ENCODE measurements at regions not wholly inside any gene's neighbourhood (a gene's known extent, or its start where the extent isn't known, plus 50 kb on each side); places are given as distances from the start of the nearest gene placed in this dataset.
"Not testable (repeated sequence)": the region's sequence is repeated elsewhere in the genome, so short reads cannot be mapped to it uniquely, and the experiment has no call there.

DNA sequence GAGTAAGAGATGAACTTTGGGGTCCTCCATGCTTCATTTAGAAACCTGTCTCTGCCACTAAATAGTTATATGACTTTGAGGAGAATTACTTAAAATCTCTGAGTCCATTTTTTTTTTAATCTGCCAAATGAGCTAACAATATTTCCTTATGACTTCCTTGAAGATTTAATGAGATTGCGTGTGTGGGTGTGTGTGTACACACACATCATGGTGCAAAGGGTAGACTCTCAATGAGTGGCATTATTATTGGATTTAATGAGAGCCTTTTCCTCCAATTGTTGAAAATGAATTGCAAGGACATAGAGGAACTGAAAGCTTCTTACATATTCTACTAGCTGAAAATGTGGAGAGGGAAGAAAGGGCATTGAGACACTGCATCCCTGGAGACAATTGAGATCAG, 573.5 kb upstream of the LUZP2 start:
- no peak for DNase-seq (ENCODE audit: low read depth in 2 of 3, low spot score in 1 of 3)

DNA sequence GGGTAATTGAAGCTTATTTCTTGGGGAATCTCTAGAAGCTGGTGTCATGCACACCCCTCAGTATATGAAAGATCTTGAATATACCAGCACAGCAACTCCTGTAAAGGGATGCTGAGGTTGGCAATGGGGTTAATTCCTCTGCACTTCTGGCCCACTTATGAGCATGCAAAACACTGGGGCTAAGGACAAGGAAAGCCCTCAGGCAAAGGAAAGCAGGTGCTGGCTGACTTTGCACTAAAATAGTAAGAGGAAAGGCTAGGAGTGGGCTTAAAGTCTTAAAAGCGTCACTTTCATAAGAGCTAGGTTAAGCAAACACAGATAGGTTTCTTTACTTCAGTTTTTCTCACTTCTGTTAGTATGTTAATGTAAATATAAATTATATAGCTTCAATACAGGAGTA, 572.6 kb upstream of the LUZP2 start:
- DNase-seq (ENCODE audit: low read depth in 2 of 3, low spot score in 1 of 3) = no peak

DNA sequence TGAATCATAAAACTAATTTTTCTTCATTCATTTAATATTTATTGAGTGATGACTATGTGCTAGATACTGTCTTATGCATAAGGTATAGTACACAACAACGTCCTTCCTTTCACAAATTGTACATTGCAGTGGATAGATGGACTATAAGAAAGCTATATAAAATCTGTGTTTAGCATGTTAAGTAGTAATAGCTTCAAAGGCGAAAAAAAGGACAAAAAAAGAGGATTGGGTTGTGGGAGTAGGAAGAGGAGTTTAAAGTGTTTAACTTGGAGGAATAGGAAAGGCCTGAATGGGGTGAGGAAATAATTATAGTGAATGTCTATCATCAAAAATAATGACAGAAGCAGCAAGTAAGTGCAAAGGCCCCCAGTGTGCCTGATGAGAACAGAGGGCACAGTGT, 565.4 kb upstream of the LUZP2 start:
- DNase-seq (ENCODE audit: low read depth in 2 of 3, low spot score in 1 of 3) = no peak

DNA sequence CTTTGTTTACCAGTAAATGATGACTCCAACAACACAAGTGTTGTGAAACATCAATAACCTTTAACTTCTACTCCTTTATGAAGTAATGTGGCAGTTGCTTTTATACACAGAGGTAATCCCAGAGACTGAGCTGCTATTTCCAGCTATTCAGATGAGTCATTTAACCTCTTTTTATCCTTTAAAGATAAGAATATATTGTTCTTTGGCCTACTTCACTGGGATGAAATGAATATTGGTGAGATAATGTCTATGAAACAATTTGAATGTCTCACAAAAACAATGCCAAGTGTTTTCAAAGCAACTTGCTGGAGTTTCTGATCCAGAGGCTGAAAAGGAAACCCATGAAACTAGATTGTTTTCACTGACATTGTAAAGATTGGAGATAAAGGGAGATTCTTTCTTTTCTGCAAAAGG, 564.4 kb upstream of the LUZP2 start:
- DNase-seq (ENCODE audit: low read depth in 2 of 3, low spot score in 1 of 3) = no peak

DNA sequence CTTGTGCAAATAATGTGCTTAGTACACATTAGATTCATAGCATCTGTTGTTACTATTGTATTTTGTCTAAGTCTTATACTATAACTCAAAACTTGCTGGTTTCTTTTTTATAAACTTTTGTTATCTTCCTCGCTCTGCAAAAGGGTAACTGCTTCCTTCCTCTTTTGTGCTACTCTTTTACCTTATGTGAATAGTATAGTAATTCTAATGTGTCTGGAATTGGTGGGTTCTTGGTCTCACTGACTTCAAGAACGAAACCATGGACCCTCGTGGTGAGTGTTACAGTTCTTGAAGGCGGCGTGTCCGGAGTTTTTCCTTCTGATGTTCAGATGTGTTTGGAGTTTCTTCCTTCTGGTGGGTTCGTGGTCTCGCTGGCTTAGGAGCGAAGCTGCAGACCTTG, 563.1 kb upstream of the LUZP2 start:
- no peak for DNase-seq (ENCODE audit: low read depth in 2 of 3, low spot score in 1 of 3)

DNA sequence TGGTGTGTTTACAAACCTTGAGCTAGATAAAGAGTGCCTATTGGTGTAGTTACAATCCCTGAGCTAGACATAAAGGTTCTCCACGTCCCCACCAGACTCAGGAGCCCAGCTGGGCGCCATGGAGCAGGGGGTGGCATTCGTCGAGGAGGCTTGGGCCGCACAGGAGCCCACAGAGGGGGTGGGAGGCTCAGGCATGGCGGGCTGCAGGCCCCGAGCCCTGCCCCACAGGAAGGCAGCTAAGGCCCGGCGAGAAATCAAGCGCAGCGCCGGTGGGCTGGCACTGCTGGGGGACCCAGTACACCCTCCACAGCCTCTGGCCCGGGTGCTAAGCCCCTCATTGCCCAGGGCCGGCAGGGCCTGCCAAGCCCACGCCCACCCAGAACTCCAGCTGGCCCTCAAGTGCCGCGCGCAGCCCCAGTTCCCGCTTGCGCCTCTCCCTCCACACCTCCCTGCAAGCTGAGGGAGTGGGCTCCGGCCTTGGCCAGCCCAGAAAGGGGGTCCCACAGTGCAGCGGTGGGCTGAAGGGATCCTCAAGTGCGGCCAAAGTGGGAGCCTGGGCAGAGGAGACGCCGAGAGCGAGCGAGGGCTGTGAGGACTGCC, 562.1 kb upstream of the LUZP2 start:
- DNase-seq (ENCODE audit: low read depth in 2 of 3, low spot score in 1 of 3) = not testable (repeated sequence)

DNA sequence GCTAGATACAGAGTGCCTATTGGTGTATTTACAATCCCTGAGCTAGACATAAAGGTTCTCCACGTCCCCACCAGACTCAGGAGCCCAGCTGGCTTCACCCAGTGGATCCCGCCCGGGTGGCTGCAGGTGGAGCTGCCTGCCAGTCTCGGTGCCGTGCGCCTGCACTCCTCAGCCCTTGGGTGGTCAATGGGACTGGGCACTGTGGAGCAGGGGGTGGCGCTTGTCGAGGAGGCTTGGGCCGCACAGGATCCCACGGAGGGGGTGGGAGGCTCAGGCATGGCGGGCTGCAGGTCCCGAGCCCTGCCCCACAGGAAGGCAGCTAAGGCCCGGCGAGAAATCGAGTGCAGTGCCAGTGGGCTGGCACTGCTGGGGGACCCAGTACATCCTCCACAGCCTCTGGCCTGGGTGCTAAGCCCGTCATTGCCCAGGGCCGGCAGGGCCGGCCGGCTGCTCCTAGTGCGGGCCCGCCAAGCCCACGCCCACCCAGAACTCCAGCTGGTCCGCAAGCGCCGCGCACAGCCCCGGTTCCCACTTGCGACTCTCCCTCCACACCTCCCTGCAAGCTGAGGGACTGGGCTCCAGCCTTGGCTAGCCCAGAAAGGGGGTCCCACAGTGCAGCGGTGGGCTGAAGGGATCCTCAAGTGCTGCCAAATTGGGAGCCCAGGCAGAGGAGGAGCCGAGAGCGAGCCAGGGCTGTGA, 554.6 kb upstream of the LUZP2 start:
- DNase-seq (ENCODE audit: low read depth in 2 of 3, low spot score in 1 of 3) = not testable (repeated sequence)

DNA sequence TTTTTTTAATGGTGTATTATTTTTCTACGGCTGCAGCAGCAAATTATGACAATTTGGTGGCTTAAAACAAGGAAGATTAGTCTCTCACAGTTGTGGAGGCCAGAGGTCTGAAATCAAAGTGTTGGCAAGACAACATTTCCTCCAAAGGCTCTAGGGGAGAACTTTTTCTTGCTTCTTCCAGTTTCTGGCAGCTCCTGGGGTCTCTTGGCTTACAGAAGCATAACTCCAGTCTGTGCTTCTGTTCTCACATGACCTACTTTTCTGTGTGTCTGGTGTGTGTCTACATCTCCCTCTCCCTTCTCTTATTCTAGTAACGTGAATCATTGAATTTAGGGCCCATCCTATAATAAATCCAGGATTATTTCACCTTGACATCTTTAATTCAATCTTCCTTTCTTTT, 551.9 kb upstream of the LUZP2 start:
- DNase-seq (ENCODE audit: low read depth in 2 of 3, low spot score in 1 of 3) = no peak

DNA sequence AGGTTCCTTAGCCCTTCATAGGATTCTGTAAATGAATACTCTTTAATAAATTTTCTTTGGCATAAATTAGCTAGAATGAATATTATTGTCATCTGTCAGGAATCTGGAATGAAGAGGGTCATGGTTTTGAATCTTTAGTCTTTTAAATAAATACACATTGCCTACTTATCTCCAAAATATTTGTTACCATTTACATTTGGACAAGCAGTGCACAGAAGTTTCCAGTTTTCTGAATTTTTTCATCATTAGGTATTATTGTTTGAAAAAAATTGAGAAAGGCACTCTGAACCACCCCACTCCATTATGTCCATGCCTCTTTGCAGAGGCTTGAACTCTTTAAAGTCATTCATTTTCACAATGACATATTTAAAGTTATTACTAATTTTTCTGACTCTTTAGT, 549.0 kb upstream of the LUZP2 start:
- DNase-seq (ENCODE audit: low read depth in 2 of 3, low spot score in 1 of 3) = no peak

DNA sequence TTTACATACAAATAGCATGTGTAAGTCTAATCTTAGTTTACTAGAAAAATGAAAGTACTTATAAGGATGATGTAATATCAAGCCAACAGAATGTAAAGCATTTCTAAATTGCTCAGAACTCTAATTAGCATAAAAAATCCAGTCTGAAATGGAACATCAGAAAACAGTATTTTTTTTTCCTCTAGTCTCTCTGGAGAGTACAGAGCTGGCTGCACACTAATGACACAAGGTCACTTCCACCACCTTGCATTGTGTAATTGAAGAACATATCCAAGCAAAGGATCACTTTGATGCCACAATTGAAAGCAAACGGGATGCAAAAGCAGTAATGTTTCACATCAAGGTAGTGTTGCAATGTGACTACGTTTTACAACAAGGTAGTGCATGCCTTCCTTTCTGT, 548.0 kb upstream of the LUZP2 start:
- no peak for DNase-seq (ENCODE audit: low read depth in 2 of 3, low spot score in 1 of 3)

DNA sequence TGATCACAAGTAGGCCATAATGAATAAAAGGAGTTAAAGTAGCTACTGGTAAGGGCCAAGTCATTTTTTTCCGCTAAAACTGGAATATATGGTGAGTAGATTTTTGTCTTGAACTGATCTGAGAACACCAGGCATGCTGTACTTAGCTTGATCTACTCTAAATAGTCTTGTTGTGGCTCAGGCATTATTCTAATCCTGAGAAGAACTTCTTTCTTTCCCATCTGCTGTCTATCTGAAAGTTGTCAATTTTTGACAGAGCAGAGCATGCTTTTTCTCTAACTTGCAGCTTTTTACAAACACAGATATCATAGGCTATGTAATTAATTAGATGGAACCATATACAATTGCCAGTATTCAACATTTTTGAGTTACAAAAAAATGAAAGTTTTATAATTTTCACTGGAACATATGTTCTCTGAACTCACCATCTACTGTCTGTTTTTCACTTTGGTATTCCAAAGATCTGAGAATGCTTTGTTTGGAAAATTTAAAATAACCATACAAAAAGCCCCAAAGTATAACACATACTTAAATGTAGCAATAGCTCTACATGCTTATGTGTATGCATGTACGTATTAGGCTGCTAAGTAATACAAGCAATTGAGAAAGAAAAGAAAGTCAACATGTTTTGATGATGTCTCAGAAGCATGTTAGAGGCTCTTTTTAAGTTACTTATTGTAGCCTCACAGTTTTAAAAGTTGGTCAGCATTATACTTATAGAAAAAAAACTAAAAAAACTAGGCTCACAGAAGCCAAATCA, 542.7 kb upstream of the LUZP2 start:
- no peak for DNase-seq (ENCODE audit: low read depth in 2 of 3, low spot score in 1 of 3)

DNA sequence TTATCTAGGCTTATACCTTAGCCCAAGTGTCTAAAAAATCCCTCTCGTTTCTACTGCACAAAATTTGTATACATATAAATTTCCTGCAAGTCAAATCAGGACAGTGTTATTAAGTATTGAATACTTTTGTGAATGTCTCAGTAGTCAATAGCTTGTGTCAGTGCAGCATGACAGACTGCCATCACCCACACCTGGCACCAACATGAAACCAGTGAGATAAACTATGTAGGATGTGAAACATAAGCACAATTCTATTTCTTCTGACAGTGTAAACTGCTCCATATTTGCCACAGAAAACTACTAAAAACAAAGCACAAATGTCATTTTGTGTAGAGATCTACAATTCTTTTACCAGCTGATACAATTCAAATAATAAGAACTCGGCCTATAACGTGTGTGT, 542.1 kb upstream of the LUZP2 start:
- no peak for DNase-seq (ENCODE audit: low read depth in 2 of 3, low spot score in 1 of 3)

DNA sequence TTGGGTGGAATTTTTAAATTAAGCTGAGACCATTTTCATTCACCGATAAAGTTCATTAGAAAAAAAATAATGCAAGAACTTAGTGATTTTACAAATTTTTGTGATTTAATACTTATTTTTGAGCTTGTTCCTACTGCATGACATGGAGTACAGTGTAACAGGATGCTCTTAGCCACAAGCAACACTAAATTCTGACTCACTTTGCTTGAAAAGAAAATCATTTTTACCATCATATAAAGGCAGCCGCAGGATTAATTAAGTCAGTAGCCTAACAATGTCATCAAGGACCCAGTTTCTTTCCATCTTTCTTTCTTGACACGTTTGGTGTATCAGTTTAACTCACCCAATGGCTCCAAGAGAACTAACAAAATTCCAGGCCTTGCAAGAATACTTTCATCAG, 540.3 kb upstream of the LUZP2 start:
- no peak for DNase-seq (ENCODE audit: low read depth in 2 of 3, low spot score in 1 of 3)

DNA sequence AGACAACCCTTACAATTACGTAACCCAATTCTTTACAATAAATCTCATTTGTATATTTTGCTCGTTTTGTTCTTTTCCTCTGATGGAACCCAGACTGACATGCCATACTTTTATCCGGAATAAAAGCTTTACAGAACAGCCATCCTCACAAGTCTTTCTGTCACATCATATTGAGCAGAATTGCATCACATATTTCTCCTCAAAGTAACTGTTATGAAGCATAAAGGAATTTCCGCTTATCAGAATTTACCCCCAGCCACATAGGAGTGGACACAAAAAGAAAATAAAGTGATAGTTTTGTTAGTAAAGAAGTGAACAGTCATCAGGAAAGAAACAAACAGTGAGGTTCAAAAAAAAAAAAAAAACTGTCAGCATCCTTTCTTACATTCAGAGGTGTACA, 539.5 kb upstream of the LUZP2 start:
- no peak for DNase-seq (ENCODE audit: low read depth in 2 of 3, low spot score in 1 of 3)

DNA sequence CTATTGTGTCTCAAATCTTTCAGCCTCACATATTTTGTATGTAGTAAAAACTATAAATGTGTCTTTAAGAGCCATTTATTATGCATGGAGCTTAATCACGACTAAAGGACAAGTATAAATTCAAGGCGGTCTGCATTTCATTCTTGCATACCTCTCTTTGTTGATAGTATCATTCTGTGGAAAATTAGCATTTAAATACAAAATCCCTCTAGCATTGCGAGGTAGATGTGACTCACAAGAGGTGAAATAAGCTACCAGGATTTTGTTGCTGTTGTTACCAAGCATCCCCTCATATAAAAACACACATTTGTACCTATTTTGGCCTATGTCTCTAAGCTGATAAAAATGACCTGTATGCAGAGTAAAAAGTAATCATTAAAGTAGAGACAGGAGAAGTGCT, 537.4 kb upstream of the LUZP2 start:
- no peak for DNase-seq (ENCODE audit: low read depth in 2 of 3, low spot score in 1 of 3)

DNA sequence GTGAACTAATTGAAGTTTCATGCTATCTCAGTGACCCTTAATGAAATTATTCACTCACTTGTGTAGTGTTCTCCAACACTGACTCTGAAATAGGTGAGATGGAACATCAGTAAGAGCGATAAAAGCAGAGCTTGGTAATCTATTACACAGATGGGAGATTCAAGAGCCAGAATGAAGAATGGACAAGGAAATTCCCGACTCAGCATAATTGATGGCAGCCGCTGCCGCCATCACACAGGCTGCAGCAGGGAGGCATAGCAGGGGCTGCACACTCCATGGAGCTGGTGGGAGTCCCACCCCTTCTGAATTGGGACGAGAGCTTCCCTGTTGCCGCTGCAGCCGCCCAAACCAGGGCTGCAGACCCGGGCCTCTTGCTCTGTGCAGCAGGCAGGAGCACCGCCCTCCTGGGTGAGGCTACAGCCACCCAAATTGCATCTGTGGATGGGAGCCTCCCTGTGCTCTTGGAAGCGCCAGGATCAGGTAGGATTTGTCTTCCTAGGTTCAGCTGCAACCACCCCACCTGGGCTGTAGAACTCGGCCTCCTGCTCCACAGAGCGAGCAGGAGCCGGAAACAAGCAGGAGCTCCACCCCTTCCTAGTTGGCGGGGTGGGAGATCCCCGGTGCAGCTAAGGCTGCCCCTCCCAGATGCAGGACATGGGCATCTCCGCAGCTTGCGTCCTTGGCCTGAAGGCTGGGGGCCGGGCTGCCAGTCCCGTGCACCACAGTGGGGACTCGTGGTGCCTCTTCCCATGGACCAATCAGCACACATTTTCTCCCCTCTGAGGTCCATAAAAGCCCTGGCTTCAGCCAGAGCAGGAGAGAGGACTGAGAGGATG, 535.1 kb upstream of the LUZP2 start:
- DNase-seq (ENCODE audit: low read depth in 2 of 3, low spot score in 1 of 3) = no peak

DNA sequence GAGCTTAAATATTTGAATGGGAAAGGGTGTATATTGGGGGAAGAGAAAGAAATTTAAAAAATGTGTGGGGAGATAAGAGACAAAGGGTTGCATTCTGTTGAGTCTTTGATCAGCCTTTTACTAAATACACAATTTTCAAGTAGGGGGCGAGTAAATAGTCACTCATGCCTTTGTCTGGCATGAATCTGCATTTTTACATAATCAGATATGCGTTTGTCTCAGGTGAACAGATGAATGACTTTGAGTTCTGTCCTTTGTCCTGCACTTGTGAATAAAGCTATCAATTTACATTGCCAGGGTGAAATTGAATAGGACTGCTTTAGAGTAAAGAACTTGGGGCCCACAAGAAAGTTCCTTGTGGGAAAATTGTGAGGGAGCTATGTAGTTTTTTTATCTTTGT, 523.6 kb upstream of the LUZP2 start:
- DNase-seq (ENCODE audit: low read depth in 2 of 3, low spot score in 1 of 3) = no peak

DNA sequence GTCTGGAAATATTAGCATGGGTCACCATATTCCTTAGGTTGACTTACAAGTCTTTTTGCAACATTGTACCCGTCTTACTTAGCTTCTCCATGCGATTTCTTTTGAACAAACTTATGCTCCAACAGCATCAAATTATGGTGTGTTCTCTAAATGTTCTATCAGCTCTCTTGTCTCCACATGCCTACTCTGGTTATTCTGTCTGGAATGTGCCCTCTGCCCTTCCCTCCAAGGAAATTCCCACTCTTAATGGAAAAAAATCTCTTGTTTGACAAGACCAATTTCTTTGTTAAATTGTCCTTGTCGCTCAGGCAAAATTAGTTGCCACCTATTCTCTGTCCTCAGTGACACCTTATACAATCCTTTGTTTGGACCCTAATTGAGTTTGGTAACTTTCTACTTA, 522.8 kb upstream of the LUZP2 start:
- DNase-seq (ENCODE audit: low read depth in 2 of 3, low spot score in 1 of 3) = no peak

DNA sequence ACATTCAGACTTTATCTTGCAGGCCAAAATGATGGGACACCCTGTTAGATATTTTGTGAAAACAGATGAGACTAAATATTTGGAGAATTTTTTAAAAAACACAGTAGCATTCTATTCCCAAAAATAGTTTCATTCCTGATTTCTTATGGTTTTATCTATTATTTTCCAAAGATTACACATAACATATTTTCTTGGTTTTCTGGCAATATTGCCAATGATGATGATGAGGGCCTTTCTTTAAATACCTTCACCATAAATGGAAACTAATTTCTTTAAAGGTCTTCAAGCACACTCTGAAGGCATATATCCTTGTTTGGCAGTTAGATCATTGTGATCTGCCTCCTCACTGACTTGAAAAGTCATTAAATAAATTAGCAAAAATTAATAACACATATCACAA, 522.3 kb upstream of the LUZP2 start:
- DNase-seq (ENCODE audit: low read depth in 2 of 3, low spot score in 1 of 3) = no peak

DNA sequence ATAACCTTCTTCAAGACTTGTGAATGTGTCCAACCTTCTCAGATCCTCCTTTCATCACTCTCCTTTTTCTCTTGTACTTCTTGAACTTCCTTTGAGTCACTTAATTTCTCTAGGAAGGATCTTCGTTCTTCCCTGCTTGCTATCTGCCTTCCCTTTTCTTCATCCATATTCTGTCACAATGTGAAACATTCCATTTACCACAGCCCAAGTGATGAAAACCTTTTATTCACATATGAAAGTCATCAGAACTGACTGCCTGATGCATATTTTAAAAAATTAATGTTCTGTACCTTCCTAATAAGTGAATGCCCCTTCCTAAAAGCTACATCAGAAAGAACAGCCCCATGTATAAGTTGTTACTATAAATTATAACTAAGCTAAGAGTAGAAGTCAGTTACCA, 520.4 kb upstream of the LUZP2 start:
- DNase-seq (ENCODE audit: low read depth in 2 of 3, low spot score in 1 of 3) = no peak

DNA sequence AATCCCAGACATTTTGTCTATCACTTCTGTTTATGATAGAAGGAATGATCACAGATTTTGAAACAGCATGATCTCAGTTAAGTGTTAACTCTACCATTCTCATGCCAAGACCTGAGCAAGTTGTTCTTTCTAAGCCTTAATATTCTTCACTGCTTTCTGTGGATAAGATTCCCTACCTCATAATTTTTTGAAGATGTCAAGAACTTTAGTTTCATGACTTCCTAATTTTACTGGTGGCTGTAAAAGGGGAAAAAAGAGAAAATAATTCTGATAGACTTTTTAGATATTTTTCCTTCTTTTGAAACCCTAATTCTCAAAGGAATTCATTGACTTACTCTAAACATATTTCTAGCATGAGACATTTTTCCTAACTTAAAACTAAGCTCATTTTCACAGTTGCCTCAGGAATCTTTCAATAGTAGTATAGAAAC, 520.0 kb upstream of the LUZP2 start:
- no peak for DNase-seq (ENCODE audit: low read depth in 2 of 3, low spot score in 1 of 3)

Data from stimulated activated CD4-positive, alpha-beta T cell treated with anti-CD3 and anti-CD28 coated beads, Interleukin-12 subunit alpha, Interleukin-12 subunit beta, amount 100 ng/mL, for 48 hours (primary cell).